Cerebellar cortex (tissue), 1 donor: ENCODE measurements at regions not wholly inside any gene's neighbourhood (a gene's known extent, or its start where the extent isn't known, plus 50 kb on each side); places are given as distances from the start of the nearest gene placed in this dataset.

ENCODE experiments used
- DNase-seq: peaks from one replicate; pipeline ENCODE4 v3.0.0-alpha.2; 2015; ENCODE audit warnings: low spot score

- no peak for DNase-seq
These were observed 54.9 kb upstream of the IGF1 start for GRCh38 chr12:102535306-102535705.

GRCh38 chr12:102534899-102535298 is 54.5 kb upstream of the IGF1 start:
- no peak for DNase-seq

- no peak for DNase-seq
These were observed 53.3 kb upstream of the IGF1 start for GRCh38 chr12:102533483-102534215.
